ENCODE measurements at regions not wholly inside any gene's neighbourhood (a gene's known extent, or its start where the extent isn't known, plus 50 kb on each side); places are given as distances from the start of the nearest gene placed in this dataset.

- DNase-seq (ENCODE audit: low spot score, unreplicated experiment) = no peak
- no peak overlapping the region for H3K4me3 Mint-ChIP-seq (ENCODE audit: low read depth)
- H3K4me1 Mint-ChIP-seq (ENCODE audit: low read depth) = peaks cover 45% of the 10 kb centered on the region
- H3K9me3 Mint-ChIP-seq (ENCODE audit: low read depth) = peaks cover under 1% of the 10 kb centered on the region
- TF ChIP-seq CTCF (IDR thresholded peaks at IDR 0.05; ENCODE audit: unreplicated experiment) = no peak
- H3K36me3 Mint-ChIP-seq (ENCODE audit: insufficient read depth) = no peaks in the 10 kb centered on the region
- H3K27ac Mint-ChIP-seq = peak overlapping the region; percentile 59
- no peaks in the 10 kb centered on the region for H3K27me3 Mint-ChIP-seq
Measured at GRCh38 chr5:96331210-96331609, 101.8 kb downstream of the PCSK1 start.

- H3K27me3 Mint-ChIP-seq = no peaks in the 10 kb centered on the region
- DNase-seq (ENCODE audit: low spot score, unreplicated experiment) = no peak
- H3K36me3 Mint-ChIP-seq (ENCODE audit: insufficient read depth) = no peaks in the 10 kb centered on the region
- no peak overlapping the region for H3K4me3 Mint-ChIP-seq (ENCODE audit: low read depth)
- peaks cover 45% of the 10 kb centered on the region for H3K4me1 Mint-ChIP-seq (ENCODE audit: low read depth)
- no peak for TF ChIP-seq CTCF (IDR thresholded peaks at IDR 0.05; ENCODE audit: unreplicated experiment)
- H3K27ac Mint-ChIP-seq = peak overlapping the region; percentile 59
- H3K9me3 Mint-ChIP-seq (ENCODE audit: low read depth) = peaks cover 5% of the 10 kb centered on the region
Measured at GRCh38 chr5:96330530-96331140, 102.4 kb downstream of the PCSK1 start.

- Mint-ChIP-seq H3K27ac (no peak overlapping the region), H3K36me3 (ENCODE audit: insufficient read depth) (no peaks in the 10 kb centered on the region), H3K9me3 (ENCODE audit: low read depth) (peaks cover 5% of the 10 kb centered on the region), H3K4me1 (ENCODE audit: low read depth) (peaks cover 45% of the 10 kb centered on the region), H3K27me3 (no peaks in the 10 kb centered on the region), H3K4me3 (ENCODE audit: low read depth) (no peak overlapping the region)
- DNase-seq (ENCODE audit: low spot score, unreplicated experiment) = no peak
- TF ChIP-seq CTCF (IDR thresholded peaks at IDR 0.05; ENCODE audit: unreplicated experiment) = no peak
Measured at GRCh38 chr5:96329886-96330529, 103.0 kb downstream of the PCSK1 start.

GRCh38 chr5:96329289-96329688 lies 103.8 kb downstream of the PCSK1 start:
- Mint-ChIP-seq H3K4me3 (ENCODE audit: low read depth) (no peak overlapping the region), H3K9me3 (ENCODE audit: low read depth) (peaks cover 5% of the 10 kb centered on the region), H3K4me1 (ENCODE audit: low read depth) (peaks cover 45% of the 10 kb centered on the region), H3K27ac (no peak overlapping the region), H3K36me3 (ENCODE audit: insufficient read depth) (no peaks in the 10 kb centered on the region), H3K27me3 (no peaks in the 10 kb centered on the region)
- DNase-seq (ENCODE audit: low spot score, unreplicated experiment) = no peak
- no peak for TF ChIP-seq CTCF (IDR thresholded peaks at IDR 0.05; ENCODE audit: unreplicated experiment)

- Mint-ChIP-seq H3K27me3 (no peaks in the 10 kb centered on the region), H3K4me1 (ENCODE audit: low read depth) (peaks cover 41% of the 10 kb centered on the region), H3K9me3 (ENCODE audit: low read depth) (peaks cover 5% of the 10 kb centered on the region), H3K27ac (no peak overlapping the region), H3K4me3 (ENCODE audit: low read depth) (no peak overlapping the region), H3K36me3 (ENCODE audit: insufficient read depth) (no peaks in the 10 kb centered on the region)
- DNase-seq (ENCODE audit: low spot score, unreplicated experiment) = no peak
- TF ChIP-seq CTCF (IDR thresholded peaks at IDR 0.05; ENCODE audit: unreplicated experiment) = no peak
Measured at GRCh38 chr5:96327722-96328121, 105.3 kb downstream of the PCSK1 start.
